HepG2 (cell line): ENCODE measurements at regions not wholly inside any gene's neighbourhood (a gene's known extent, or its start where the extent isn't known, plus 50 kb on each side); places are given as distances from the start of the nearest gene placed in this dataset.

Experiments used
- ATAC-seq: fragments of 200-7000 bp; cut with Tn5 transposase; 3 replicates; pipeline ENCODE4 v1.9.1; 2020; ENCODE audit warnings: mild to moderate bottlenecking, moderate library complexity
- BruUV-seq: library from RNA; stranded (reverse); fragments of 400-500 nt; replicated peaks from 2 replicates; lab custom pipeline; 2021; lab: Mats Ljungman, UMichigan
- CTCF ChIA-PET: fragments of 300-600 bp; formaldehyde crosslinking; extraction: SDS; loops from one replicate; lab custom pipeline; 2021; ENCODE audit warnings: low total read pairs, inconsistent platforms, low intra/inter-chr PET ratio; lab: Yijun Ruan, JAX
- POLR2A ChIA-PET: fragments of 350-600 bp; sonication (Branson Sonifier 250); formaldehyde crosslinking; loops from one replicate; lab custom pipeline; 2020; ENCODE audit warnings: antibody characterized with exemption, inconsistent platforms; lab: Yijun Ruan, JAX
- DNase-seq: peaks from one replicate; pipeline ENCODE4 v3.0.0-alpha.2; 2015; ENCODE audit warnings: low spot score
- FAIRE-seq: peaks from 3 replicates; lab custom pipeline; 2011; peaks lifted over from hg19 to GRCh38; lab: Jason Lieb, UNC
- H2AFZ ChIP-seq: one replicate; pipeline ENCODE4 v1.6.1; 2011; ENCODE audit warnings: low read length, inconsistent platforms
- H3K27ac ChIP-seq: fragments of 300-600 bp; 3 replicates; pipeline ENCODE4 v1.8.0; 2011; ENCODE audit warnings: mixed run types, mild to moderate bottlenecking, mixed read lengths, low read length, inconsistent platforms; ENCODE audit not compliant: insufficient read depth; ENCODE audit errors: extremely low read length
- H3K27me3 ChIP-seq, 2 experiments: fragments of 200-600 bp in 1 of 2; 2 replicates in 1 of 2; 3 replicates in 1 of 2; pipeline versions ENCODE4 v1.6.0 to v1.8.0; 2011; ENCODE audit warnings: low read length in 2 of 2, mild to moderate bottlenecking in 2 of 2, moderate library complexity in 2 of 2, inconsistent platforms in 1 of 2; ENCODE audit not compliant: insufficient read depth in 2 of 2, control insufficient read depth in 1 of 2
- H3K36me3 ChIP-seq, 2 experiments: fragments of 200-600 bp in 1 of 2; replicated peaks in 1 of 2; 2 replicates in 1 of 2; 3 replicates in 1 of 2; pipeline versions ENCODE4 v1.5.1 to v1.8.0; 2011; ENCODE audit warnings: low read length in 2 of 2, inconsistent platforms in 1 of 2; ENCODE audit not compliant: insufficient read depth in 2 of 2, control insufficient read depth in 1 of 2
- H3K4me1 ChIP-seq: 2 replicates; pipeline ENCODE4 v1.5.1; 2012; ENCODE audit warnings: low read length, inconsistent platforms; ENCODE audit not compliant: insufficient read depth
- H3K4me2 ChIP-seq: 2 replicates; pipeline ENCODE4 v1.6.0; 2011; ENCODE audit warnings: low read depth, low read length, inconsistent platforms
- H3K4me3 ChIP-seq, 3 experiments: fragments of 200-600 bp in 1 of 3; sonication (generic), shearing (Covaris generic) in 1 of 3; replicated peaks in 1 of 3; 2 replicates each; pipeline ENCODE4 v1.5.1; 2011 to 2016; ENCODE audit warnings: low read length in 3 of 3, inconsistent platforms in 2 of 3, low read depth in 2 of 3, mild to moderate bottlenecking in 2 of 3, control low read depth in 1 of 3, mixed read lengths in 1 of 3; ENCODE audit not compliant: insufficient read depth in 1 of 3
- H3K79me2 ChIP-seq: one replicate; pipeline ENCODE4 v1.6.1; 2011; ENCODE audit warnings: low read length, inconsistent platforms; ENCODE audit not compliant: insufficient read depth
- H3K9ac ChIP-seq: 2 replicates; pipeline ENCODE4 v1.6.0; 2011; ENCODE audit warnings: mild to moderate bottlenecking, low read depth, low read length, inconsistent platforms; ENCODE audit not compliant: insufficient read depth
- H3K9me3 ChIP-seq: 2 replicates; pipeline ENCODE4 v1.5.1; 2012; ENCODE audit warnings: mild to moderate bottlenecking, low read length
- H4K20me1 ChIP-seq: 2 replicates; pipeline ENCODE4 v1.6.0; 2011; ENCODE audit warnings: inconsistent platforms, mild to moderate bottlenecking, low read length, moderate library complexity; ENCODE audit not compliant: insufficient read depth
- ARHGAP35 ChIP-seq: sonication (generic); formaldehyde crosslinking; IDR thresholded peaks from 2 replicates; pipeline ENCODE4 v1.9.0; 2022; ENCODE audit warnings: mild to moderate bottlenecking, inconsistent platforms, moderate library complexity, missing genetic modification reagents, borderline replicate concordance
- ESRRA ChIP-seq: sonication (generic); formaldehyde crosslinking; IDR thresholded peaks from 2 replicates; pipeline ENCODE4 v1.5.1; 2020; ENCODE audit warnings: mild to moderate bottlenecking, low read depth, missing genetic modification reagents
- GATAD1 ChIP-seq: IDR thresholded peaks from 2 replicates; pipeline ENCODE4 v1.6.1; 2016; ENCODE audit warnings: missing genetic modification reagents, missing compliant biosample characterization
- HCFC1 ChIP-seq: fragments of 150-350 bp; IDR thresholded peaks from 2 replicates; pipeline ENCODE4 v1.6.1; 2014; ENCODE audit warnings: low read depth, low read length
- NRL ChIP-seq: sonication (generic); formaldehyde crosslinking; IDR thresholded peaks from 2 replicates; pipeline ENCODE4 v1.5.0; 2020; ENCODE audit warnings: missing genetic modification reagents, mild to moderate bottlenecking, moderate library complexity, borderline replicate concordance
- PHF20 ChIP-seq: sonication (generic); formaldehyde crosslinking; IDR thresholded peaks from 2 replicates; pipeline ENCODE4 v1.5.0; 2020; ENCODE audit warnings: mild to moderate bottlenecking, missing genetic modification reagents
- PHF8 ChIP-seq: sonication (generic); formaldehyde crosslinking; IDR thresholded peaks from 2 replicates; pipeline ENCODE4 v1.5.0; 2020; ENCODE audit warnings: missing genetic modification reagents
- SETDB1 ChIP-seq: sonication (generic); formaldehyde crosslinking; IDR thresholded peaks from 2 replicates; pipeline ENCODE4 v1.5.1; 2020; ENCODE audit warnings: missing genetic modification reagents, mild to moderate bottlenecking, borderline replicate concordance
- SRSF1 ChIP-seq: fragments of 200-400 bp; formaldehyde crosslinking; optimal IDR thresholded peaks from 2 replicates; pipeline ENCODE3; 2017; ENCODE audit warnings: mild to moderate bottlenecking, low read depth, low read length, moderate library complexity
- SRY ChIP-seq: sonication (generic); formaldehyde crosslinking; IDR thresholded peaks from 2 replicates; pipeline ENCODE4 v1.8.0; 2022; ENCODE audit warnings: mild to moderate bottlenecking, missing genetic modification reagents
- WIZ ChIP-seq: sonication (generic); formaldehyde crosslinking; IDR thresholded peaks from 2 replicates; pipeline ENCODE4 v1.5.1; 2020; ENCODE audit warnings: mild to moderate bottlenecking, missing genetic modification reagents
- ZFAT ChIP-seq: sonication (generic); formaldehyde crosslinking; conservative IDR thresholded peaks from 2 replicates; pipeline ENCODE4 v1.8.1; 2023; ENCODE audit warnings: missing genetic modification reagents, inconsistent platforms
- ZFP82 ChIP-seq: sonication (generic); formaldehyde crosslinking; IDR thresholded peaks from 2 replicates; pipeline ENCODE4 v1.5.1; 2020; ENCODE audit warnings: mild to moderate bottlenecking, missing genetic modification reagents, borderline replicate concordance
- ZNF207 ChIP-seq: fragments of 450-650 bp; IDR thresholded peaks from 2 replicates; pipeline ENCODE4 v1.6.1; 2016; ENCODE audit warnings: antibody characterized with exemption, borderline replicate concordance
- ZNF317 ChIP-seq: sonication (generic); formaldehyde crosslinking; IDR thresholded peaks from 2 replicates; pipeline ENCODE4 v1.5.0; 2020; ENCODE audit warnings: mild to moderate bottlenecking, missing genetic modification reagents
- WGBS: methylation state at CpG from one replicate; pipeline ENCODE4 v1.1.6; 2017; ENCODE audit warnings: low lambda C conversion rate; 5-methylcytosine and 5-hydroxymethylcytosine counted together
- in situ Hi-C: cut with HindIII; loops from 2 replicates; pipeline ENCODE4 v1.10.0; 2017; ENCODE audit warnings: low pct_unique_long_range_greater_than_20kb; ENCODE audit not compliant: extremely low pct_ligation_motif_present
- intact Hi-C: fragments of 100-400 bp; cut with micrococcal nuclease; formaldehyde crosslinking; loops from one replicate; pipeline ENCODE4 v1.10.0; 2022; ENCODE audit not compliant: unreplicated experiment
- TF ChIP-seq, protein P1 (sequence below): sonication (generic); formaldehyde crosslinking; IDR thresholded peaks from 2 replicates; pipeline ENCODE4 v1.5.0; 2020; ENCODE audit warnings: mild to moderate bottlenecking, missing genetic modification reagents
- TF ChIP-seq, protein P2 (sequence below): IDR thresholded peaks from 2 replicates; pipeline ENCODE4 v1.6.1; 2016; ENCODE audit warnings: low read depth, control low read depth

- POLR2A ChIA-PET, result no interaction called here
- FAIRE-seq, result no peak
- intact Hi-C loops, result no loop called here
Measured at GRCh38 chr15:60275624-60276023, 122.2 kb downstream of the ANXA2 start.

DNA sequence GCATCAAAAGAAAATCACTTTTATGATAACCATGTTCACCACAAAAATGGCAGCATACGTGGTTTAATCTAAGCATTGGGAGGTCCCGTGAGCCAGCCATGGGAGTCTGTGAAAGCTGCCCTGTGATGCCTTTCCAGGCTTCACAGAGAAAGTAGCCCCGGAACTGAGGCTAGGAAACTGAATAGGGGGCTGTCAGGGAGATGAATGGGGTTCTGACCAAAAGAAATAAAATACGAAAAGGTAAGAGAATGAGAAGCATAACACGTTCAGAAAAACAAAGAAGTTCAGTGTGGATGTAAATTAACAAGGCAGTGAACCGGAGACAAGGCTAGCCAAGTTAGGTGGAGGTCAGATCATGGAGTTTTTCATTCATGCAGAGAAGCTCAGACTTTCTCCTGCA is 118.9 kb downstream of the ANXA2 start:
- ChIA-PET CTCF (no interaction called here), POLR2A (no interaction called here)
- Histone ChIP-seq H2AFZ (no peak overlapping the region), H3K9me3 (peaks cover 18% of the 10 kb centered on the region), H3K36me3 (no peaks in the 10 kb centered on the region), H3K4me1 (no peaks in the 10 kb centered on the region), H3K4me3 (no peak overlapping the region), H3K27ac (no peak overlapping the region), H3K79me2 (no peaks in the 10 kb centered on the region), H3K27me3 (no peaks in the 10 kb centered on the region), H4K20me1 (no peaks in the 10 kb centered on the region), H3K4me2 (no peak overlapping the region), H3K9ac (no peak overlapping the region)
- in situ Hi-C loops, result no loop called here
- FAIRE-seq, result no peak
- BruUV-seq, result no TSS peak
- intact Hi-C loops, result no loop called here
- DNase-seq, result no peak
- WGBS, result 3% methylated on average over 6 of the region's 6 CpGs
- ATAC-seq, result no peak
- TF ChIP-seq SETDB1 (no peak), SRY (CRISPR knock-in tag) (no peak), WIZ (CRISPR knock-in tag) (no peak), PHF8 (no peak), ESRRA (no peak), PHF20 (CRISPR knock-in tag) (no peak), ZFP82 (CRISPR knock-in tag) (no peak), ARHGAP35 (CRISPR knock-in tag) (no peak), ZFAT (CRISPR knock-in tag) (no peak), SRSF1 (no peak), NRL (CRISPR knock-in tag) (no peak), ZNF207 (no peak), GATAD1 (CRISPR knock-in tag) (no peak)
- TF ChIP-seq, protein P1, sequence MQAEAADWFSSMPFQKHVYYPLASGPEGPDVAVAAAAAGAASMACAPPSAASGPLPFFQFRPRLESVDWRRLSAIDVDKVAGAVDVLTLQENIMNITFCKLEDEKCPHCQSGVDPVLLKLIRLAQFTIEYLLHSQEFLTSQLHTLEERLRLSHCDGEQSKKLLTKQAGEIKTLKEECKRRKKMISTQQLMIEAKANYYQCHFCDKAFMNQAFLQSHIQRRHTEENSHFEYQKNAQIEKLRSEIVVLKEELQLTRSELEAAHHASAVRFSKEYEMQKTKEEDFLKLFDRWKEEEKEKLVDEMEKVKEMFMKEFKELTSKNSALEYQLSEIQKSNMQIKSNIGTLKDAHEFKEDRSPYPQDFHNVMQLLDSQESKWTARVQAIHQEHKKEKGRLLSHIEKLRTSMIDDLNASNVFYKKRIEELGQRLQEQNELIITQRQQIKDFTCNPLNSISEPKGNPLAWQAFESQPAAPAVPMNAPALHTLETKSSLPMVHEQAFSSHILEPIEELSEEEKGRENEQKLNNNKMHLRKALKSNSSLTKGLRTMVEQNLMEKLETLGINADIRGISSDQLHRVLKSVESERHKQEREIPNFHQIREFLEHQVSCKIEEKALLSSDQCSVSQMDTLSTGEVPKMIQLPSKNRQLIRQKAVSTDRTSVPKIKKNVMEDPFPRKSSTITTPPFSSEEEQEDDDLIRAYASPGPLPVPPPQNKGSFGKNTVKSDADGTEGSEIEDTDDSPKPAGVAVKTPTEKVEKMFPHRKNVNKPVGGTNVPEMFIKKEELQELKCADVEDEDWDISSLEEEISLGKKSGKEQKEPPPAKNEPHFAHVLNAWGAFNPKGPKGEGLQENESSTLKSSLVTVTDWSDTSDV, result no peak
- TF ChIP-seq, protein P2, sequence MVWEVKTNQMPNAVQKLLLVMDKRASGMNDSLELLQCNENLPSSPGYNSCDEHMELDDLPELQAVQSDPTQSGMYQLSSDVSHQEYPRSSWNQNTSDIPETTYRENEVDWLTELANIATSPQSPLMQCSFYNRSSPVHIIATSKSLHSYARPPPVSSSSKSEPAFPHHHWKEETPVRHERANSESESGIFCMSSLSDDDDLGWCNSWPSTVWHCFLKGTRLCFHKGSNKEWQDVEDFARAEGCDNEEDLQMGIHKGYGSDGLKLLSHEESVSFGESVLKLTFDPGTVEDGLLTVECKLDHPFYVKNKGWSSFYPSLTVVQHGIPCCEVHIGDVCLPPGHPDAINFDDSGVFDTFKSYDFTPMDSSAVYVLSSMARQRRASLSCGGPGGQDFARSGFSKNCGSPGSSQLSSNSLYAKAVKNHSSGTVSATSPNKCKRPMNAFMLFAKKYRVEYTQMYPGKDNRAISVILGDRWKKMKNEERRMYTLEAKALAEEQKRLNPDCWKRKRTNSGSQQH (CRISPR knock-in tag), result no peak

More at GRCh38 chr15:60275624-60276023, 122.2 kb downstream of the ANXA2 start:
- H3K27me3 ChIP-seq, result 0 out of 5 replicates have a peak, but pooled peaks cover 0 to under 1% of the 10 kb centered on the region in 2 experiments
- ATAC-seq, result no peak
- no peak overlapping the region for H3K27ac ChIP-seq
- in situ Hi-C loops, result no loop called here
- WGBS, result 1% methylated on average over 3 of the region's 3 CpGs
- H4K20me1 ChIP-seq, result no peaks in the 10 kb centered on the region
- BruUV-seq, result no TSS peak
- H3K4me1 ChIP-seq, result no peaks in the 10 kb centered on the region
- peak; percentile 98 for TF ChIP-seq ZNF317
- TF ChIP-seq HCFC1, result no peak
- TF ChIP-seq, all 625 proteins: peak for 1
- DNase-seq, result no peak
- Histone ChIP-seq H3K36me3 (no peaks in the 10 kb centered on the region), H2AFZ (no peak overlapping the region), H3K79me2 (no peaks in the 10 kb centered on the region), H3K4me3 (no peak overlapping the region), H3K4me2 (no peak overlapping the region), H3K9me3 (peaks cover 18% of the 10 kb centered on the region), H3K9ac (no peak overlapping the region)
- CTCF ChIA-PET, result no interaction called here
